Psoas muscle (tissue), 7 donors: ENCODE measurements at regions not wholly inside any gene's neighbourhood (a gene's known extent, or its start where the extent isn't known, plus 50 kb on each side); places are given as distances from the start of the nearest gene placed in this dataset.

Source experiments
- ATAC-seq, 4 donors: fragments of 200-7000 bp; cut with Tn5 transposase; one replicate each; pipeline ENCODE4 v1.9.1; 2020; ENCODE audit warnings: moderate library complexity in 3 of 4, mild to moderate bottlenecking in 2 of 4
- DNase-seq, 2 donors: peaks; one replicate each; pipeline ENCODE4 v3.0.0-alpha.2; 2020
- H3K27ac ChIP-seq: fragments of 200-600 bp; one replicate; pipeline ENCODE4 v1.8.0; 2022
- H3K27me3 ChIP-seq, 3 donors: fragments of 200-600 bp in 1 of 3; one replicate each; pipeline versions ENCODE4 v1.6.1 to v1.8.0; 2013 to 2022; ENCODE audit warnings: low read length in 2 of 3, mild to moderate bottlenecking in 2 of 3, moderate library complexity in 1 of 3; ENCODE audit not compliant: insufficient read depth in 3 of 3
- H3K36me3 ChIP-seq, 2 donors: fragments of 200-600 bp in 1 of 2; one replicate each; pipeline versions ENCODE4 v1.6.1 to v1.8.0; 2013 to 2022; ENCODE audit warnings: low read depth in 1 of 2, mild to moderate bottlenecking in 1 of 2, moderate library complexity in 1 of 2; ENCODE audit not compliant: insufficient read depth in 1 of 2
- H3K4me1 ChIP-seq: fragments of 200-600 bp; one replicate; pipeline ENCODE4 v1.8.0; 2022
- H3K4me3 ChIP-seq: fragments of 200-600 bp; one replicate; pipeline ENCODE4 v1.8.0; 2022; ENCODE audit warnings: mild to moderate bottlenecking
- H3K9me3 ChIP-seq: fragments of 200-600 bp; one replicate; pipeline ENCODE4 v1.8.0; 2022
- WGBS, 3 donors: extraction: QIAGEN DNeasy Blood & Tissue Kit; methylation state at CpG; one replicate each; pipeline versions ENCODE4 v1.1.6 to v1.1.7; 2013; 5-methylcytosine and 5-hydroxymethylcytosine counted together
- intact Hi-C, 2 donors: fragments of 100-400 bp; cut with DNase I; formaldehyde crosslinking; loops; one replicate each; pipeline versions ENCODE4 v1.11.0 to v1.14.2; 2022
- TF ChIP-seq, protein P1 (sequence below): fragments of 200-600 bp; IDR thresholded peaks from one replicate; pipeline ENCODE4 v1.8.0; 2022; ENCODE audit warnings: antibody characterized with exemption
- donor health status: healthy with polysubstance abuse.
- donor health status: DM: no; HTN: no; CAD: no; lungs with moderate emphysema.
- donor health status: Bipolar disorder and iron deficiency.
- donor health status: healthy.
- donor health status: DM: yes; HTN: yes; CAD: no.
- donor health status: DM: no; HTN: no; CAD: no.
- donor health status: DM: yes; HTN: yes; CAD: no.

DNA sequence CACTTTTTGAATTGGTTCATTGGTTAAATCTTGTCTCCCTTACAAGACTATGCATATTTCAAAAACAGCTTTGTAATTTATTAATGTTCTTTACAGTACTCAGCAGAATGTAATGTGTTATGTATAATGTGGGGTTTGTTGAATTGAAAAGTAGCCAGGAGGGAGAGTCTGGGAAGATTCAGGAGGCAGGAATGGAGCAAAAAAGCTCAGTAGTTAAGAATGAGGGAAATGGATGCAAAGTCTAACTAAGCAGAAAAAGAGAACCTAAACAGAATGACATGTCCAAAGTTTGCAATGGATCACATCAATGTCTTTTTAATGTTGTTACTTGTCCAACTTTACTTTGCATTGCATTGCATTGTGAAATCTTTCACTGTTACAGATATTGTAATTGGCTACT is 86.5 kb upstream of the CARD18 start:
- intact Hi-C loops: loop anchor here in 1 of 2 donors (10.0 kb wide), 1 partner anchor 1851 kb away; no protein-coding TSS in a partner anchor
- Histone ChIP-seq H3K27ac (no peak overlapping the region), H3K9me3 (no peaks in the 10 kb centered on the region), H3K27me3 (no peaks in the 10 kb centered on the region), H3K4me3 (no peak overlapping the region), H3K36me3 (no peaks in the 10 kb centered on the region), H3K4me1 (peaks cover 4% of the 10 kb centered on the region)
- DNase-seq (no peak), ATAC-seq (no peak)
- TF ChIP-seq, protein P1, sequence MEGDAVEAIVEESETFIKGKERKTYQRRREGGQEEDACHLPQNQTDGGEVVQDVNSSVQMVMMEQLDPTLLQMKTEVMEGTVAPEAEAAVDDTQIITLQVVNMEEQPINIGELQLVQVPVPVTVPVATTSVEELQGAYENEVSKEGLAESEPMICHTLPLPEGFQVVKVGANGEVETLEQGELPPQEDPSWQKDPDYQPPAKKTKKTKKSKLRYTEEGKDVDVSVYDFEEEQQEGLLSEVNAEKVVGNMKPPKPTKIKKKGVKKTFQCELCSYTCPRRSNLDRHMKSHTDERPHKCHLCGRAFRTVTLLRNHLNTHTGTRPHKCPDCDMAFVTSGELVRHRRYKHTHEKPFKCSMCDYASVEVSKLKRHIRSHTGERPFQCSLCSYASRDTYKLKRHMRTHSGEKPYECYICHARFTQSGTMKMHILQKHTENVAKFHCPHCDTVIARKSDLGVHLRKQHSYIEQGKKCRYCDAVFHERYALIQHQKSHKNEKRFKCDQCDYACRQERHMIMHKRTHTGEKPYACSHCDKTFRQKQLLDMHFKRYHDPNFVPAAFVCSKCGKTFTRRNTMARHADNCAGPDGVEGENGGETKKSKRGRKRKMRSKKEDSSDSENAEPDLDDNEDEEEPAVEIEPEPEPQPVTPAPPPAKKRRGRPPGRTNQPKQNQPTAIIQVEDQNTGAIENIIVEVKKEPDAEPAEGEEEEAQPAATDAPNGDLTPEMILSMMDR: no peak

DNA sequence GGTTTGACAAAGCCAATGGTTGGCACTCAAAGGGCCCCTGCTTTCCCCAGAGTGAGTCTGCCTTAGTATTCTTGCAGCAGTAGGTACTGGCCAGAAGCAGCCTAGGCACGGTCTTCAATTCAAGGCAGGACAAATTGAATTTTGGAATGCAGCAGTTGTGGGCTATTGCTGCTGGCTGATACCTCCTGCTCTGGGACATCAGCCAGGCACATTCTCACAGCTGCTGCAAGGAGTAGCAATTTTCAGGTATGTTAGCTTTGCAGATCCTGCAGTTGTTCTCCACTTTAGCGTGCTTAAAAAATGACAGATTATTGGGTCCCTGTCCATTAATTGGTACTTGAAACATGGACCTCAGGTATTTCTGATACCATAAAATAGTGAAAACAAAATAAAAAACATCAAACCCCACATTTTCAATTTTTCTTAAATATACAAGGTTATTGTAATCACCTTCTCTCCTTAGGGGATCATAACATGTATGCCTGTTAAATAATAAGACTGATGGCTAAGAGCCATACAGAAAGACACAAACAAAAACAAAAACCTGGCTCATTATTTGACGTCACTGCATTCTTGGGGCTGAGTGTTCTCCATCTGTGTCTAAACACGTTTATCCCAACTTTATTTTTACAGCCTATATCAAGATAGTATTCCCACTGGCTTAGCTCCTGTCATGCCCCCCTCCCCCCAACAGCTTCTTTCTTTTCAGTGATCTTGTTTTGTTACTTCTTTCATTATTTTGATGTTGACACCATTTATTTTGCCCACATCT is 85.1 kb upstream of the CARD18 start:
- Histone ChIP-seq H3K27ac (no peak overlapping the region), H3K4me1 (peaks cover 1% of the 10 kb centered on the region), H3K9me3 (no peaks in the 10 kb centered on the region), H3K27me3 (no peaks in the 10 kb centered on the region), H3K4me3 (no peak overlapping the region), H3K36me3 (no peaks in the 10 kb centered on the region)
- intact Hi-C loops: loop anchor here in 1 of 2 donors (10.0 kb wide), 1 partner anchor 1850 kb away; no protein-coding TSS in a partner anchor
- DNase-seq: no peak
- 27 to 44% (median 33%) methylated on average over 4 of the region's 4 CpGs for WGBS, 3 donors
- ATAC-seq: no peak
- TF ChIP-seq, protein P1: no peak

DNA sequence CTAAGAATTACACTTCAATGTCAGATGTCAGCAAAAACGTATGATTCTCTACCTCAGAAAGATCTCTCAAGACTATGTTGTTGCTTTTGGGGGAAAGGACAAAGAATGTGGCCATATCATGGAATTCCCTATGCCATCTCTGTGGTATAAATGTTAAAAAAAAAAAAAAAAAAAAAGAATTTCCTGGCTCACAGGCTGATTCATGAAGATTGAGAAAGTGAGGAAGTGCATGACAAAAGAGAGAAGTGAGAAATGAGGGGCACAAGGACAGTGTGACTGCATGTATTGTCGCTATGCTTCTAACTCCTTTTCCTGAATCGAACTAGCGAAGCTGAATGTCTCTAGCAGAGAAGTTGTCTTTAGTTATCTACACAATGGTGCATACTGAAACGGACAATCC is 80.6 kb upstream of the CARD18 start:
- no peaks in the 10 kb centered on the region for H3K4me1 ChIP-seq
- intact Hi-C loops: loop anchor here in 1 of 2 donors (10.0 kb wide), 1 partner anchor 1845 kb away; no protein-coding TSS in a partner anchor
- WGBS, 3 donors: 76 to 85% (median 80%) methylated on average over 5 of the region's 5 CpGs
- TF ChIP-seq, protein P1: no peak
- no peak overlapping the region for H3K27ac ChIP-seq
- H3K4me3 ChIP-seq: no peak overlapping the region
- no peaks in the 10 kb centered on the region for H3K9me3 ChIP-seq
- no peak for ATAC-seq
- H3K27me3 ChIP-seq: no peaks in the 10 kb centered on the region
- DNase-seq: no peak
- H3K36me3 ChIP-seq: no peaks in the 10 kb centered on the region

DNA sequence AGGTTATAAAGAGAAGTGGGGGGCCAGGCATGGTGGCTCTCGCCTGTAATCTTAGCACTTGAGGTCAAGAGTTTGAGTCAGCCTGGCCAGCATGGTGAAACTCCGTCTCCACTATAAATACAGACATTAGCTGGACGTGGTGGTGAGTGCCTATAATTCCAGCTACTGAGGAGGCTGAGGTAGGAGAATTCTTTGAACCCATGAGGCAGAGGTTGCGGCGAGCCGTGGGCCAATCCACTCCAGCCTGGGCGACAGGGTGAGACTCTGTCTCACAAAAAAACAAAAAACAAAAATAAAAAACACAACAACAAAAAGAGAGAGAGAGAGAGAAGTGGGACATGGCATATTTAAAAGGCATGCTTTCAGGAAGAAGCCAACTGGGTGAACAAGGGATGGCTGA is 80.1 kb upstream of the CARD18 start:
- Histone ChIP-seq H3K27me3 (no peaks in the 10 kb centered on the region), H3K4me1 (no peaks in the 10 kb centered on the region), H3K9me3 (no peaks in the 10 kb centered on the region), H3K27ac (no peak overlapping the region), H3K36me3 (no peaks in the 10 kb centered on the region), H3K4me3 (no peak overlapping the region)
- 94 to 97% (median 96%) methylated on average over 7 of the region's 7 CpGs for WGBS, 3 donors
- no peak for ATAC-seq
- no peak for DNase-seq
- intact Hi-C loops: loop anchor here in 1 of 2 donors (10.0 kb wide), 1 partner anchor 1845 kb away; no protein-coding TSS in a partner anchor
- TF ChIP-seq, protein P1: no peak
